HUES6 (cell line): ENCODE measurements at regions not wholly inside any gene's neighbourhood (a gene's known extent, or its start where the extent isn't known, plus 50 kb on each side); places are given as distances from the start of the nearest gene placed in this dataset.

Source experiments
- H3K27ac ChIP-seq: 2 replicates; pipeline ENCODE4 v1.7.0; 2013; ENCODE audit warnings: low read depth, mild to moderate bottlenecking, low read length, inconsistent platforms
- H3K27me3 ChIP-seq: 2 replicates; pipeline ENCODE4 v1.6.1; 2013; ENCODE audit warnings: low read length; ENCODE audit not compliant: control insufficient read depth, insufficient read depth
- H3K36me3 ChIP-seq: 2 replicates; pipeline ENCODE4 v1.6.1; 2013; ENCODE audit warnings: low read length; ENCODE audit not compliant: control insufficient read depth, insufficient read depth
- H3K4me1 ChIP-seq: 2 replicates; pipeline ENCODE4 v1.6.1; 2013; ENCODE audit warnings: low read length; ENCODE audit not compliant: control insufficient read depth, insufficient read depth
- H3K4me3 ChIP-seq: 2 replicates; pipeline ENCODE4 v1.5.1; 2013; ENCODE audit warnings: low read depth, low read length
- H3K9ac ChIP-seq: one replicate; pipeline ENCODE4 v1.6.1; 2013; ENCODE audit warnings: mild to moderate bottlenecking, low read length
- H3K9me3 ChIP-seq: 2 replicates; pipeline ENCODE4 v1.6.1; 2013; ENCODE audit warnings: low read depth, low read length; ENCODE audit not compliant: control insufficient read depth, insufficient read depth

- H3K27ac ChIP-seq: no peak overlapping the region
These were observed 73.9 kb upstream of the NR5A2 start for GRCh38 chr1:199953651-199954050.

DNA sequence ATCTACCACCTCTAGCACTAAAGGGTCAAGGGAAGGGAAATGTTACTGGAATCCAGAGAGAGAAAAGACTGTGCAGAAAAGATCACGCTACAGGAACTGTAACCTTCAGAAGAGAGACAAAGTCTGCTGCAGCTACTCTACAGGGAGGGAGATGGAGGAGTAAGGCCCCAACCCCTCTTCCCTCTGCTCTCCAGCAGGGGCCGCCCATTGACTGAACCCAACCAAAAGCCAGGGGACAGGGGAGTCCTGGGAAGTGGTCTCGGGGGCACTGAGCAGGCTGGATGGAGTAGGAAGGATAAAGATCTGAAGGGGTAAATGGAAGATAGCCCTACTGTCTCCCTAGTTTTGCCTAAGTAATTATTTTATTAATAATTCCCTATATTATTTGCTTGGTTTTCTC is 72.8 kb upstream of the NR5A2 start:
- Histone ChIP-seq H3K36me3 (no peaks in the 10 kb centered on the region), H3K9me3 (peaks cover 3% of the 10 kb centered on the region; the same call in 1 of the 2 replicates), H3K27ac (no peak overlapping the region), H3K27me3 (no peaks in the 10 kb centered on the region), H3K9ac (no peak overlapping the region), H3K4me1 (peaks cover 5% of the 10 kb centered on the region; the same call in 1 of the 2 replicates), H3K4me3 (no peak overlapping the region)

More at GRCh38 chr1:199953651-199954050, 73.9 kb upstream of the NR5A2 start:
- H3K9ac ChIP-seq: no peak overlapping the region
- H3K9me3 ChIP-seq: peaks cover 3% of the 10 kb centered on the region; the same call in 1 of the 2 replicates
- peaks cover 5% of the 10 kb centered on the region; the same call in 1 of the 2 replicates for H3K4me1 ChIP-seq
- no peaks in the 10 kb centered on the region for H3K27me3 ChIP-seq
- no peaks in the 10 kb centered on the region for H3K36me3 ChIP-seq
- no peak overlapping the region for H3K4me3 ChIP-seq

GRCh38 chr1:199955235-199955634 is 72.3 kb upstream of the NR5A2 start:
- Histone ChIP-seq H3K4me1 (peaks cover 5% of the 10 kb centered on the region; the same call in 1 of the 2 replicates), H3K27ac (no peak overlapping the region), H3K27me3 (no peaks in the 10 kb centered on the region), H3K9ac (no peak overlapping the region), H3K36me3 (no peaks in the 10 kb centered on the region), H3K4me3 (no peak overlapping the region), H3K9me3 (peaks cover 3% of the 10 kb centered on the region; the same call in 1 of the 2 replicates)

- Histone ChIP-seq H3K9me3 (peaks cover 3% of the 10 kb centered on the region; the same call in 1 of the 2 replicates), H3K36me3 (no peaks in the 10 kb centered on the region), H3K27ac (no peak overlapping the region), H3K9ac (no peak overlapping the region), H3K27me3 (no peaks in the 10 kb centered on the region), H3K4me3 (no peak overlapping the region), H3K4me1 (peaks cover 5% of the 10 kb centered on the region; the same call in 1 of the 2 replicates)
These were observed 71.5 kb upstream of the NR5A2 start for GRCh38 chr1:199956005-199956404.

GRCh38 chr1:199959033-199959774 is 68.3 kb upstream of the NR5A2 start:
- Histone ChIP-seq H3K4me1 (peaks cover 5% of the 10 kb centered on the region; the same call in 1 of the 2 replicates), H3K36me3 (no peaks in the 10 kb centered on the region), H3K27ac (no peak overlapping the region), H3K4me3 (no peak overlapping the region), H3K27me3 (no peaks in the 10 kb centered on the region), H3K9me3 (peaks cover 3% of the 10 kb centered on the region; the same call in 1 of the 2 replicates), H3K9ac (no peak overlapping the region)

GRCh38 chr1:199959775-199960110 is 67.8 kb upstream of the NR5A2 start:
- no peaks in the 10 kb centered on the region for H3K36me3 ChIP-seq
- peaks cover 3% of the 10 kb centered on the region; the same call in 1 of the 2 replicates for H3K9me3 ChIP-seq
- peaks cover 5% of the 10 kb centered on the region; the same call in 1 of the 2 replicates for H3K4me1 ChIP-seq
- H3K27ac ChIP-seq: no peak overlapping the region
- H3K4me3 ChIP-seq: no peak overlapping the region
- H3K27me3 ChIP-seq: no peaks in the 10 kb centered on the region
- H3K9ac ChIP-seq: no peak overlapping the region

- Histone ChIP-seq H3K9ac (no peak overlapping the region), H3K9me3 (no peaks in the 10 kb centered on the region), H3K4me1 (0 out of 2 replicates have a peak, but pooled peaks cover 4% of the 10 kb centered on the region), H3K4me3 (no peak overlapping the region), H3K36me3 (no peaks in the 10 kb centered on the region), H3K27me3 (no peaks in the 10 kb centered on the region), H3K27ac (no peak overlapping the region)
These were observed 57.4 kb upstream of the NR5A2 start for GRCh38 chr1:199970125-199970524.

DNA sequence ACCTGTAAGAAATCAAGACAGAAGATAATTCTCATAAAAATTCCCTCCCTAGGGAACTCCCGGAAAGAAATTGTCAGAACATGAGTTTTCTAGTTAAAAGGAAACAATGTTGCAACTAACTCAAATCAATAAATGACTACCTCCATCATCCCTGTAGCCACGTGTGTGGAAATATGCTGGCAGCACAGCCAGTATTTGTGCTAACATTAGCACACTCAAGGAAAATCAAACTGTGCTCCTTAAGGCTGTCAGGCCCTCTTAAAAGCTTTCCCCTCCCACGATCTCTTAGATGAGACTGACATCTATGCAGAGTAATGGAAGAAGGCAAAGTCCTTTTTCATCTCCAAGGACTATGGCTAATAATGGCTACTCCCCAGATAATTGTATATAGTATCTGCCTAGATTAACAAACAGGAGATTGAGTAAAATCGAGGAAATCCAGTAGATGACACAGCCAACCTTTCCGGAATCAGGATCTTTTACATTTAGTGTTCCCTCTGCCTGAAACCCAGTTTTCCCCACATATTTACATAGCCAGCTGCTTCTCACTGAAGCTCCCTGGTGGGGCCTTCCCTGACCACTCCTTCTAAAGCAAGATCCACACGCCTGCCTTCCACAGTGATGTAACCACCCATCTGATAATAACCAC is 50.9 kb upstream of the NR5A2 start:
- H3K27me3 ChIP-seq: no peaks in the 10 kb centered on the region
- no peaks in the 10 kb centered on the region for H3K36me3 ChIP-seq
- peak overlapping the region; percentile 20 for H3K9ac ChIP-seq
- H3K4me1 ChIP-seq: peaks cover 28% of the 10 kb centered on the region
- H3K9me3 ChIP-seq: no peaks in the 10 kb centered on the region
- H3K4me3 ChIP-seq: no peak overlapping the region
- H3K27ac ChIP-seq: 0 out of 2 replicates have a peak overlapping the region, but pooled peaks have one; percentile 59
